Brain pericyte (primary cell): ENCODE measurements at regions not wholly inside any gene's neighbourhood (a gene's known extent, or its start where the extent isn't known, plus 50 kb on each side); places are given as distances from the start of the nearest gene placed in this dataset.
"Not testable (repeated sequence)": the region's sequence is repeated elsewhere in the genome, so short reads cannot be mapped to it uniquely, and the experiment has no call there.

Source experiments
- DNase-seq: peaks from one replicate; pipeline ENCODE4 v3.0.0-alpha.2; 2012; ENCODE audit warnings: low read depth, low spot score

GRCh38 chr10:60469147-60469546 is 79.5 kb upstream of the ANK3 start:
- not testable (repeated sequence) for DNase-seq

- DNase-seq: no peak
These were observed 77.5 kb upstream of the ANK3 start for GRCh38 chr10:60467202-60467546.

- DNase-seq: no peak
These were observed 76.9 kb upstream of the ANK3 start for GRCh38 chr10:60466267-60467201.

- no peak for DNase-seq
These were observed 76.1 kb upstream of the ANK3 start for GRCh38 chr10:60465801-60466200.

GRCh38 chr10:60464659-60465058 is 75.0 kb upstream of the ANK3 start:
- DNase-seq: no peak

GRCh38 chr10:60463746-60464145 is 74.1 kb upstream of the ANK3 start:
- DNase-seq: no peak

- DNase-seq: no peak
These were observed 72.0 kb upstream of the ANK3 start for GRCh38 chr10:60461688-60462087.

- no peak for DNase-seq
These were observed 70.2 kb upstream of the ANK3 start for GRCh38 chr10:60459701-60460457.

- DNase-seq: no peak
These were observed 66.4 kb upstream of the ANK3 start for GRCh38 chr10:60456053-60456452.

- no peak for DNase-seq
These were observed 64.7 kb upstream of the ANK3 start for GRCh38 chr10:60454336-60454735.

GRCh38 chr10:60453036-60453435 is 63.4 kb upstream of the ANK3 start:
- DNase-seq: no peak

- DNase-seq: no peak
These were observed 60.6 kb upstream of the ANK3 start for GRCh38 chr10:60450291-60450690.

- no peak for DNase-seq
These were observed 58.6 kb upstream of the ANK3 start for GRCh38 chr10:60448246-60448645.

GRCh38 chr10:60446851-60447250 is 57.2 kb upstream of the ANK3 start:
- DNase-seq: no peak

GRCh38 chr10:60446070-60446833 is 56.6 kb upstream of the ANK3 start:
- no peak for DNase-seq

- no peak for DNase-seq
These were observed 54.9 kb upstream of the ANK3 start for GRCh38 chr10:60444494-60445064.

GRCh38 chr10:60443346-60443745 is 53.7 kb upstream of the ANK3 start:
- no peak for DNase-seq

- no peak for DNase-seq
These were observed 51.8 kb upstream of the ANK3 start for GRCh38 chr10:60441515-60441914.

- no peak for DNase-seq
These were observed 50.0 kb upstream of the ANK3 start for GRCh38 chr10:60439641-60440040.
